NCI-H2029 (cell line): ENCODE measurements at regions not wholly inside any gene's neighbourhood (a gene's known extent, or its start where the extent isn't known, plus 50 kb on each side); places are given as distances from the start of the nearest gene placed in this dataset.
"Not testable (repeated sequence)": the region's sequence is repeated elsewhere in the genome, so short reads cannot be mapped to it uniquely, and the experiment has no call there.

Experiments used
- DNase-seq: peaks from one replicate; lab custom pipeline; 2025; lab: John Stamatoyannopoulos, UW

GRCh38 chr4:107562316-107562715, 157.7 kb downstream of the PAPSS1 start:
- DNase-seq, result no peak

GRCh38 chr4:107561481-107561880, 158.6 kb downstream of the PAPSS1 start:
- no peak for DNase-seq

- DNase-seq, result no peak
Measured at GRCh38 chr4:107559653-107560052, 160.4 kb downstream of the PAPSS1 start.

- DNase-seq, result no peak
Measured at GRCh38 chr4:107552306-107552705, 167.7 kb downstream of the PAPSS1 start.

GRCh38 chr4:107548211-107548905, 171.7 kb downstream of the PAPSS1 start:
- DNase-seq, result no peak

- DNase-seq, result no peak
Measured at GRCh38 chr4:107546638-107547037, 173.4 kb downstream of the PAPSS1 start.

- DNase-seq, result no peak
Measured at GRCh38 chr4:107541511-107541910, 178.5 kb downstream of the PAPSS1 start.

- no peak for DNase-seq
Measured at GRCh38 chr4:107531927-107532326, 188.1 kb downstream of the PAPSS1 start.

- DNase-seq, result no peak
Measured at GRCh38 chr4:107520368-107520767, 199.7 kb downstream of the PAPSS1 start.

GRCh38 chr4:107519053-107519452, 201.0 kb downstream of the PAPSS1 start:
- no peak for DNase-seq

GRCh38 chr4:107518076-107518475, 202.0 kb downstream of the PAPSS1 start:
- DNase-seq, result no peak

- no peak for DNase-seq
Measured at GRCh38 chr4:107512549-107512948, 207.5 kb downstream of the PAPSS1 start.

- DNase-seq, result no peak
Measured at GRCh38 chr4:107509615-107510014, 210.4 kb downstream of the PAPSS1 start.

- DNase-seq, result no peak
Measured at GRCh38 chr4:107500551-107500950, 219.5 kb downstream of the PAPSS1 start.

- no peak for DNase-seq
Measured at GRCh38 chr4:107497054-107497453, 223.0 kb downstream of the PAPSS1 start.

GRCh38 chr4:107492566-107492965, 227.5 kb downstream of the PAPSS1 start:
- DNase-seq, result no peak

GRCh38 chr4:107490116-107490515, 229.9 kb downstream of the PAPSS1 start:
- no peak for DNase-seq

- not testable (repeated sequence) for DNase-seq
Measured at GRCh38 chr4:107483621-107484020, 236.4 kb downstream of the PAPSS1 start.

- DNase-seq, result no peak
Measured at GRCh38 chr4:107482546-107482945, 237.5 kb downstream of the PAPSS1 start.

- DNase-seq, result no peak
Measured at GRCh38 chr4:107478327-107478980, 241.6 kb downstream of the PAPSS1 start.

GRCh38 chr4:107473126-107473525, 246.9 kb downstream of the PAPSS1 start:
- no peak for DNase-seq

- no peak for DNase-seq
Measured at GRCh38 chr4:107472265-107472948, 247.6 kb downstream of the PAPSS1 start.

GRCh38 chr4:107470173-107470572, 249.9 kb downstream of the PAPSS1 start:
- DNase-seq, result no peak
